ENCODE measurements at regions not wholly inside any gene's neighbourhood (a gene's known extent, or its start where the extent isn't known, plus 50 kb on each side); places are given as distances from the start of the nearest gene placed in this dataset.

DNA sequence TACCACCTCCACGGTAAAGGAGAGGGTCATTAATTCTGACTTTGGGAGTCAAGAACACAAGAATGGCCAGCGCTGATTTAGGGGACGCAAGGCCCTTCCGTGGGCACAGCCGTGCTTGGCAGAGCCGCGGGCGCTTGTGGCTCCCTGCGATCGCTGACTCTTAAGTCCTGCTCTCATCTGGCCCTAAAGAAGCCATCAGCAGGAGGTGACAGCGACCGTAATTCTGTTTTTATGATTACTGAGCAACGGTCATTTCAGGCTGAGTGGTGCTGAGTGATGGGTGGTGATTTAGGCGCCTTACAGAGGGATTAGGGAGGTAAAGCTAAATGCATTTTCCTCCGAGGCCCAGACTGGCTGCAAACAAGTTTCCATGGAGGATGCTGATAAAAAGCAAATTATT is 364.6 kb upstream of the SULF2 start:
- no peak overlapping the region for H3K27ac ChIP-seq
- TF ChIP-seq POLR2A (IDR thresholded peaks at IDR 0.05) (no peak), CTCF (IDR thresholded peaks at IDR 0.05) (no peak), POLR2AphosphoS5 (IDR thresholded peaks at IDR 0.05; ENCODE audit: insufficient read depth in 1 of 2, low read depth in 1 of 2) (no peak)
- no peaks in the 10 kb centered on the region for H3K9me3 ChIP-seq
- no peaks in the 10 kb centered on the region for H3K36me3 ChIP-seq
- H3K4me1 ChIP-seq = no peaks in the 10 kb centered on the region
- no peak overlapping the region for H3K4me3 ChIP-seq
- no peaks in the 10 kb centered on the region for H3K27me3 ChIP-seq
- no peak for DNase-seq (ENCODE audit: extremely low spot score in 2 of 2)
- intact Hi-C loops (cut with DNase I) = no loop called here

DNA sequence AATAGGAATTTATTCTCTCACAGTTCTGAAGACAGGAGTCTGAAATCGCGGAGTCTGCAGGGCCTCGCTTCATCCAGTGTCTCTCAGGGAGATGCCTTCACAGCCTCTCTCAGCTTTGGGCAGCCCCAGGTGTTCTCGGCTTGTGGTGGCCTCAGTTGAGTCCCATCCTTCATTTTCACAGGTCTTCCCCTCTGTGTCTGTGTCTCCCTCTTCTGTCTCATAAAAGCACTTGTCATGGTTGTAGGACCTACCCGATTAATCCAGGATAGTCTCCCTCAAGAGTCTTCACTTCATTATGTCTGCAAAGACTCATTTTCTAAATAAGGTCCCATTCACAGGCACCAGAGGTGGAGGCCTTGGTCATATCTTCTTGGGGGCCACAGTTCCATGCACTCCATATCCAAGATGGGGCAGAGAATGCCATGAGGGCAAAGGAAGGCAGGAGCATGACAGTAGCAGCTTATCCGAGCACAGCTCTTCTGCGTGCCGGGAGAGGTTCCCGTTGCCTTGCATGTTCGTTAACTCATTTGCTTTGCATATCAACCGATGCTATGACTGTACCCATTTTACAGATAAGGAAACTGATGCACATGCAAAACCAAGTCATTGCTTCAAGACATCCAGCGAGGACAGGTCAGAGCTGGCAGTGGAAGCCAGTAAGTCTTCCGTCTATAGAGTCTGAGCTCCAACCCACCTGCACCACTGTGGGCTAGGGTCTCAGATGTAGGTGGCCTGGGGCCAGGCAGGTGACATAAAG is 363.8 kb upstream of the SULF2 start:
- DNase-seq (ENCODE audit: extremely low spot score in 2 of 2) = no peak
- Histone ChIP-seq H3K27me3 (no peaks in the 10 kb centered on the region), H3K27ac (no peak overlapping the region), H3K9me3 (no peaks in the 10 kb centered on the region), H3K36me3 (no peaks in the 10 kb centered on the region), H3K4me1 (no peaks in the 10 kb centered on the region), H3K4me3 (no peak overlapping the region)
- TF ChIP-seq POLR2A (IDR thresholded peaks at IDR 0.05) = no peak
- TF ChIP-seq POLR2AphosphoS5 (IDR thresholded peaks at IDR 0.05; ENCODE audit: insufficient read depth in 1 of 2, low read depth in 1 of 2) = no peak
- TF ChIP-seq CTCF (IDR thresholded peaks at IDR 0.05) = no peak
- intact Hi-C loops (cut with DNase I) = no loop called here

DNA sequence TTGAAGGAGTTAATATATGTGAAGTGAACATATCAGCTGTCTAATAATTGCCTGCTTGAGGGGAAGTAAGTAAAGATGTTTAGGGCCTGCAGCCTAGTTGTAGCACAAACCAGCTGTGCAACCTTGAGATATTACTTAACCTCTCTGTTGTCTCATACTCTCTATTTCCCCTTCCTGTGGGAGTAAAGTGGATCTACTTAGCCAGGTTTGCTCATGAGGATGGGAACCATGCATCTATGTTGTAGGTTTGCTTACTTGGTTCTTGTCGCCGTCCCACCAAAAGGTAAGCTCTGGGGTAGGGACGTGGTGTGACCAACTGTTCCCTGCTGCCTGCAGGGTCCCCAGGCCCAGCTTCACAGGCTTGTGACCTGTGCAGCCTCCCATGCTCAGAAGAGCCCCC is 362.7 kb upstream of the SULF2 start:
- no peak for DNase-seq (ENCODE audit: extremely low spot score in 2 of 2)
- intact Hi-C loops (cut with DNase I) = no loop called here
- TF ChIP-seq CTCF (IDR thresholded peaks at IDR 0.05) (no peak), POLR2A (IDR thresholded peaks at IDR 0.05) (no peak), POLR2AphosphoS5 (IDR thresholded peaks at IDR 0.05; ENCODE audit: insufficient read depth in 1 of 2, low read depth in 1 of 2) (no peak)
- no peak overlapping the region for H3K4me3 ChIP-seq
- H3K27ac ChIP-seq = no peak overlapping the region
- H3K36me3 ChIP-seq = no peaks in the 10 kb centered on the region
- H3K27me3 ChIP-seq = no peaks in the 10 kb centered on the region
- H3K4me1 ChIP-seq = no peaks in the 10 kb centered on the region
- no peaks in the 10 kb centered on the region for H3K9me3 ChIP-seq

- intact Hi-C loops (cut with DNase I) = no loop called here
- Histone ChIP-seq H3K9me3 (no peaks in the 10 kb centered on the region), H3K36me3 (no peaks in the 10 kb centered on the region), H3K4me1 (no peaks in the 10 kb centered on the region), H3K4me3 (no peak overlapping the region), H3K27ac (no peak overlapping the region), H3K27me3 (no peaks in the 10 kb centered on the region)
- no peak for TF ChIP-seq POLR2A (IDR thresholded peaks at IDR 0.05)
- TF ChIP-seq CTCF (IDR thresholded peaks at IDR 0.05) = no peak
- no peak for TF ChIP-seq POLR2AphosphoS5 (IDR thresholded peaks at IDR 0.05; ENCODE audit: insufficient read depth in 1 of 2, low read depth in 1 of 2)
- DNase-seq (ENCODE audit: extremely low spot score in 2 of 2) = no peak
Observed at GRCh38 chr20:48147311-48147710, 362.0 kb upstream of the SULF2 start.

GRCh38 chr20:48146877-48147276 is 361.6 kb upstream of the SULF2 start:
- no peaks in the 10 kb centered on the region for H3K4me1 ChIP-seq
- no peak for DNase-seq (ENCODE audit: extremely low spot score in 2 of 2)
- no peaks in the 10 kb centered on the region for H3K27me3 ChIP-seq
- H3K36me3 ChIP-seq = no peaks in the 10 kb centered on the region
- TF ChIP-seq POLR2AphosphoS5 (IDR thresholded peaks at IDR 0.05; ENCODE audit: insufficient read depth in 1 of 2, low read depth in 1 of 2) = no peak
- TF ChIP-seq CTCF (IDR thresholded peaks at IDR 0.05) = no peak
- TF ChIP-seq POLR2A (IDR thresholded peaks at IDR 0.05) = no peak
- no peak overlapping the region for H3K4me3 ChIP-seq
- H3K9me3 ChIP-seq = no peaks in the 10 kb centered on the region
- H3K27ac ChIP-seq = no peak overlapping the region
- intact Hi-C loops (cut with DNase I) = no loop called here
